IMR-90 (cell line): ENCODE measurements at regions not wholly inside any gene's neighbourhood (a gene's known extent, or its start where the extent isn't known, plus 50 kb on each side); places are given as distances from the start of the nearest gene placed in this dataset.

ENCODE experiments used
- ATAC-seq: fragments of 200-7000 bp; cut with Tn5 transposase; 2 replicates; pipeline ENCODE4 v1.9.1; 2020; ENCODE audit warnings: low read depth, mild to moderate bottlenecking, moderate library complexity
- BruUV-seq: library from RNA; stranded (reverse); fragments of 400-500 nt; replicated peaks from 2 replicates; lab custom pipeline; 2021; lab: Mats Ljungman, UMichigan
- CTCF ChIA-PET: fragments of 300-600 bp; formaldehyde crosslinking; extraction: SDS; loops from one replicate; lab custom pipeline; 2021; ENCODE audit warnings: antibody characterized with exemption; lab: Yijun Ruan, JAX
- POLR2A ChIA-PET: fragments of 300-600 bp; sonication (Branson Sonifier 250); formaldehyde crosslinking; loops from one replicate; lab custom pipeline; 2022; ENCODE audit warnings: antibody characterized with exemption; ENCODE audit not compliant: unreplicated experiment; lab: Charles Lee
- DNase-seq: peaks from one replicate; pipeline ENCODE4 v3.0.0; 2013
- H2AFZ ChIP-seq: replicated peaks from 2 replicates; pipeline ENCODE3; 2013; ENCODE audit warnings: low read length, mild to moderate bottlenecking; ENCODE audit not compliant: poor library complexity
- H2AK5ac ChIP-seq: 2 replicates; pipeline ENCODE4 v1.6.1; 2013; ENCODE audit warnings: low read depth, low read length, inconsistent platforms
- H2AK9ac ChIP-seq: replicated peaks from 2 replicates; pipeline ENCODE3; 2013; ENCODE audit warnings: mild to moderate bottlenecking, low read depth, low read length, moderate library complexity; ENCODE audit not compliant: poor library complexity
- H2BK120ac ChIP-seq: 2 replicates; pipeline ENCODE4 v1.6.1; 2013; ENCODE audit warnings: low read depth, low read length, inconsistent platforms
- H2BK15ac ChIP-seq: 3 replicates; pipeline ENCODE4 v1.6.1; 2013; ENCODE audit warnings: low read depth, low read length, inconsistent platforms
- H2BK20ac ChIP-seq: 2 replicates; pipeline ENCODE4 v1.6.1; 2013; ENCODE audit warnings: low read depth, mild to moderate bottlenecking, inconsistent platforms, low read length, moderate library complexity
- H2BK5ac ChIP-seq: 2 replicates; pipeline ENCODE4 v1.6.1; 2013; ENCODE audit warnings: mild to moderate bottlenecking, low read depth, low read length, inconsistent platforms; ENCODE audit not compliant: poor library complexity, severe bottlenecking
- H3K14ac ChIP-seq: replicated peaks from 2 replicates; pipeline ENCODE4 v1.6.1; 2013; ENCODE audit warnings: low read depth, low read length, inconsistent platforms
- H3K18ac ChIP-seq: 2 replicates; pipeline ENCODE4 v1.6.1; 2013; ENCODE audit warnings: low read depth, low read length, control low read depth
- H3K23ac ChIP-seq: 2 replicates; pipeline ENCODE4 v1.6.1; 2013; ENCODE audit warnings: low read depth, low read length, inconsistent platforms
- H3K27ac ChIP-seq: 2 replicates; pipeline ENCODE4 v1.5.1; 2013; ENCODE audit warnings: mild to moderate bottlenecking, control low read depth, low read length; ENCODE audit not compliant: insufficient read depth
- H3K27me3 ChIP-seq: 2 replicates; pipeline ENCODE4 v1.6.1; 2013; ENCODE audit warnings: low read length; ENCODE audit not compliant: control insufficient read depth, insufficient read depth
- H3K36me3 ChIP-seq: 2 replicates; pipeline ENCODE4 v1.6.1; 2013; ENCODE audit warnings: low read length, mixed read lengths; ENCODE audit not compliant: control insufficient read depth, insufficient read depth
- H3K4ac ChIP-seq: 2 replicates; pipeline ENCODE4 v1.6.1; 2013; ENCODE audit warnings: low read depth, low read length, inconsistent platforms
- H3K4me1 ChIP-seq: 2 replicates; pipeline ENCODE4 v1.6.1; 2013; ENCODE audit warnings: low read length, mixed read lengths; ENCODE audit not compliant: control insufficient read depth, insufficient read depth
- H3K4me2 ChIP-seq: 2 replicates; pipeline ENCODE4 v1.6.1; 2013; ENCODE audit warnings: low read depth, mild to moderate bottlenecking, control low read depth, low read length, moderate library complexity
- H3K4me3 ChIP-seq: 2 replicates; pipeline ENCODE4 v1.5.1; 2013; ENCODE audit warnings: low read depth, mild to moderate bottlenecking, control low read depth, low read length, moderate library complexity; ENCODE audit not compliant: insufficient read depth
- H3K56ac ChIP-seq: 2 replicates; pipeline ENCODE4 v1.6.1; 2013; ENCODE audit warnings: low read length, inconsistent platforms; ENCODE audit not compliant: insufficient read depth; ENCODE audit errors: extremely low read depth
- H3K79me1 ChIP-seq, 2 experiments: 2 replicates each; pipeline ENCODE4 v1.6.1; 2013; ENCODE audit warnings: low read length in 2 of 2, inconsistent platforms in 1 of 2, low read depth in 1 of 2
- H3K9ac ChIP-seq: 2 replicates; pipeline ENCODE4 v1.6.1; 2013; ENCODE audit warnings: low read depth, low read length, control low read depth
- H3K9me1 ChIP-seq: 2 replicates; pipeline ENCODE4 v1.6.1; 2013; ENCODE audit warnings: low read length, inconsistent platforms; ENCODE audit not compliant: insufficient read depth
- H3K9me3 ChIP-seq: 2 replicates; pipeline ENCODE4 v1.6.1; 2013; ENCODE audit warnings: low read length; ENCODE audit not compliant: control insufficient read depth, insufficient read depth
- H4K20me1 ChIP-seq: 2 replicates; pipeline ENCODE4 v1.6.1; 2013; ENCODE audit warnings: low read length, inconsistent platforms; ENCODE audit not compliant: insufficient read depth
- H4K5ac ChIP-seq: 2 replicates; pipeline ENCODE4 v1.6.1; 2013; ENCODE audit warnings: mild to moderate bottlenecking, low read depth, low read length, control low read depth
- H4K8ac ChIP-seq, 2 experiments: 2 replicates each; pipeline ENCODE4 v1.6.1; 2013; ENCODE audit warnings: low read depth in 2 of 2, low read length in 2 of 2, control low read depth in 1 of 2, inconsistent platforms in 1 of 2
- H4K91ac ChIP-seq: 2 replicates; pipeline ENCODE4 v1.6.1; 2013; ENCODE audit warnings: low read depth, low read length, inconsistent platforms; ENCODE audit not compliant: insufficient read depth
- BHLHE40 ChIP-seq: fragments of 150-350 bp; IDR thresholded peaks from 2 replicates; pipeline ENCODE4 v1.6.1; 2016; ENCODE audit warnings: mild to moderate bottlenecking, low read depth, low read length
- CEBPB ChIP-seq: IDR thresholded peaks from 2 replicates; pipeline ENCODE4 v1.6.1; 2012; ENCODE audit warnings: low read depth, low read length, improper control_type of control experiment
- CHD1 ChIP-seq: IDR thresholded peaks from 2 replicates; pipeline ENCODE4 v1.6.1; 2012; ENCODE audit warnings: low read depth, low read length, improper control_type of control experiment
- CTCF ChIP-seq: conservative IDR thresholded peaks from 2 replicates; pipeline ENCODE4 v1.5.1; 2012; ENCODE audit warnings: mild to moderate bottlenecking, low read depth, low read length, improper control_type of control experiment
- ELK1 ChIP-seq: fragments of 150-350 bp; IDR thresholded peaks from 2 replicates; pipeline ENCODE4 v1.6.1; 2016; ENCODE audit warnings: low read depth, mild to moderate bottlenecking, low read length, moderate library complexity, borderline replicate concordance
- FOS ChIP-seq: fragments of 150-350 bp; IDR thresholded peaks from 2 replicates; pipeline ENCODE4 v1.6.1; 2016; ENCODE audit warnings: low read depth, low read length
- MAFK ChIP-seq: IDR thresholded peaks from 2 replicates; pipeline ENCODE4 v1.6.1; 2012; ENCODE audit warnings: low read depth, low read length, improper control_type of control experiment
- MAZ ChIP-seq: IDR thresholded peaks from 2 replicates; pipeline ENCODE4 v1.6.1; 2012; ENCODE audit warnings: low read depth, mild to moderate bottlenecking, low read length, improper control_type of control experiment, moderate library complexity, borderline replicate concordance
- MXI1 ChIP-seq: IDR thresholded peaks from 2 replicates; pipeline ENCODE4 v1.6.1; 2012; ENCODE audit warnings: low read depth, mild to moderate bottlenecking, low read length, moderate library complexity, borderline replicate concordance
- NFE2L2 ChIP-seq: fragments of 150-350 bp; IDR thresholded peaks from 2 replicates; pipeline ENCODE4 v1.6.1; 2016; ENCODE audit warnings: low read depth, mild to moderate bottlenecking, low read length
- POLR2A ChIP-seq: IDR thresholded peaks from 2 replicates; pipeline ENCODE4 v1.6.1; 2012; ENCODE audit warnings: mild to moderate bottlenecking, low read depth, low read length
- RAD21 ChIP-seq: IDR thresholded peaks from 2 replicates; pipeline ENCODE4 v1.6.1; 2012; ENCODE audit warnings: low read length, improper control_type of control experiment
- RCOR1 ChIP-seq: IDR thresholded peaks from 2 replicates; pipeline ENCODE4 v1.6.1; 2012; ENCODE audit warnings: mild to moderate bottlenecking, low read length, improper control_type of control experiment; ENCODE audit not compliant: insufficient replicate concordance
- RFX5 ChIP-seq: IDR thresholded peaks from 2 replicates; pipeline ENCODE4 v1.8.0; 2012; ENCODE audit warnings: low read depth, mild to moderate bottlenecking, low read length, moderate library complexity
- SMC3 ChIP-seq: fragments of 150-350 bp; IDR thresholded peaks from 2 replicates; pipeline ENCODE4 v1.6.1; 2016; ENCODE audit warnings: low read depth, mild to moderate bottlenecking, antibody characterized with exemption, low read length, moderate library complexity
- USF2 ChIP-seq: fragments of 150-350 bp; IDR thresholded peaks from 2 replicates; pipeline ENCODE4 v1.6.1; 2017; ENCODE audit warnings: mild to moderate bottlenecking, antibody characterized with exemption, low read length, low read depth
- dilution Hi-C: fragments of 300-500 bp; cut with HindIII; formaldehyde crosslinking; loops from one replicate; pipeline ENCODE4 v1.14.3; 2018; ENCODE audit warnings: low sequenced_read_pairs; ENCODE audit not compliant: unreplicated experiment
- in situ Hi-C: fragments of 300-500 bp; cut with MboI; formaldehyde crosslinking; loops from 3 replicates; pipeline ENCODE4 v1.14.3; 2019; ENCODE audit warnings: low sequenced_read_pairs, inconsistent platforms, mixed read lengths
- intact Hi-C: fragments of 100-400 bp; cut with micrococcal nuclease; formaldehyde crosslinking; loops from 2 replicates; pipeline ENCODE4 v1.10.0; 2022

- H2AK9ac ChIP-seq = no peak overlapping the region
- H3K23ac ChIP-seq = no peak overlapping the region
- no peaks in the 10 kb centered on the region for H3K27me3 ChIP-seq
- H3K4me2 ChIP-seq = no peak overlapping the region
- no peaks in the 10 kb centered on the region for H4K20me1 ChIP-seq
- DNase-seq = no peak
- intact Hi-C loops = no loop called here
- ATAC-seq = no peak
- H2BK120ac ChIP-seq = no peak overlapping the region
- in situ Hi-C loops = no loop called here
- TF ChIP-seq POLR2A (no peak), CTCF (no peak), MAZ (no peak), RFX5 (no peak), ELK1 (no peak), MXI1 (no peak), RCOR1 (no peak), CHD1 (no peak), BHLHE40 (no peak), CEBPB (no peak), USF2 (no peak), SMC3 (no peak), FOS (no peak), MAFK (no peak), RAD21 (no peak), NFE2L2 (no peak)
- H3K9ac ChIP-seq = no peak overlapping the region
- no peak overlapping the region for H2AFZ ChIP-seq
- H3K36me3 ChIP-seq = no peaks in the 10 kb centered on the region
- peaks cover 6% of the 10 kb centered on the region for H3K9me3 ChIP-seq
- no peak overlapping the region for H4K91ac ChIP-seq
- H3K79me1 ChIP-seq = no peaks in the 10 kb centered on the region
- H3K56ac ChIP-seq = no peak overlapping the region
- no peak overlapping the region for H3K4me3 ChIP-seq
- no peak overlapping the region for H4K5ac ChIP-seq
- no peaks in the 10 kb centered on the region for H3K9me1 ChIP-seq
- H3K18ac ChIP-seq = no peak overlapping the region
- ChIA-PET CTCF (no interaction called here), POLR2A (no interaction called here)
- H2BK5ac ChIP-seq = no peak overlapping the region
- H4K8ac ChIP-seq = no peak overlapping the region
- no peak overlapping the region for H3K4ac ChIP-seq
- H3K14ac ChIP-seq = no peak overlapping the region
- dilution Hi-C loops = no loop called here
- BruUV-seq = no TSS peak
- H2BK15ac ChIP-seq = no peak overlapping the region
- H2AK5ac ChIP-seq = no peak overlapping the region
- no peaks in the 10 kb centered on the region for H3K4me1 ChIP-seq
- H2BK20ac ChIP-seq = no peak overlapping the region
- no peak overlapping the region for H3K27ac ChIP-seq
Measured at GRCh38 chr2:41489638-41490037, 558.2 kb upstream of the PKDCC start.
